SJSA1 (cell line): ENCODE measurements at regions not wholly inside any gene's neighbourhood (a gene's known extent, or its start where the extent isn't known, plus 50 kb on each side); places are given as distances from the start of the nearest gene placed in this dataset.

Experiments used
- DNase-seq, 2 experiments: peaks; one replicate each; pipeline ENCODE4 v3.0.0-alpha.2; 2015 to 2020; ENCODE audit warnings: low spot score in 2 of 2, low read depth in 1 of 2
- H3K27ac ChIP-seq: fragments of 250-450 bp; sonication (Bioruptor Pico); 2 replicates; pipeline ENCODE4 v1.5.1; 2020; ENCODE audit warnings: mild to moderate bottlenecking, moderate library complexity
- H3K27me3 ChIP-seq: fragments of 250-450 bp; sonication (Bioruptor Pico); replicated peaks from 2 replicates; pipeline ENCODE4 v1.5.1; 2020; ENCODE audit warnings: mild to moderate bottlenecking, moderate library complexity
- H3K36me3 ChIP-seq: fragments of 250-450 bp; sonication (Bioruptor Pico); 2 replicates; pipeline ENCODE4 v1.5.1; 2020; ENCODE audit warnings: mild to moderate bottlenecking
- H3K4me1 ChIP-seq: fragments of 250-450 bp; sonication (Bioruptor Pico); replicated peaks from 2 replicates; pipeline ENCODE4 v1.6.1; 2021; ENCODE audit warnings: mild to moderate bottlenecking
- H3K4me3 ChIP-seq: fragments of 250-450 bp; sonication (Bioruptor Pico); 2 replicates; pipeline ENCODE4 v1.5.1; 2020; ENCODE audit warnings: mild to moderate bottlenecking
- H3K9me3 ChIP-seq: fragments of 250-450 bp; sonication (Bioruptor Pico); replicated peaks from 2 replicates; pipeline ENCODE4 v1.5.1; 2020; ENCODE audit warnings: mild to moderate bottlenecking

DNA sequence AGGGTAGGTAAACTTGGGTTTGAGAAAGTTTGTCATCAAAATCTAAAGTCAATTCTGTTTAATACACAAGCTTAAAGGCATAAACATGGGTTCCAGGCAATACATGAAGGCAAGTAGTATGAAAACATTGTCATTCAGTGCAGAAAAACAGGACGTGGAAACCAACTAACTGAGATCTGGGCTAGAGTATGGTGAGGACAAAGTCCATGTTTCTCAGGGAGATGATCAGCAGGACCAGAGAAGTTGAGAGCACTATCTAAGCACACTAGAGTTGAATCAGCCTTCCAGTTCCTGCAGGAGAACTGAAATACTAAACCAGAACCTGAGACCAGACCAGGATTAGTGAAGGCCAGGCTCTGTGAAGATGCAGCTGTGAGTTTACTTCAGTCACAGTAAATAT is 302.8 kb upstream of the CRIM1 start:
- no peak for DNase-seq
- Histone ChIP-seq H3K27ac (no peak overlapping the region), H3K4me3 (no peak overlapping the region), H3K4me1 (no peaks in the 10 kb centered on the region), H3K36me3 (no peaks in the 10 kb centered on the region), H3K9me3 (no peaks in the 10 kb centered on the region; the same call in 1 of the 2 replicates), H3K27me3 (no peaks in the 10 kb centered on the region)

DNA sequence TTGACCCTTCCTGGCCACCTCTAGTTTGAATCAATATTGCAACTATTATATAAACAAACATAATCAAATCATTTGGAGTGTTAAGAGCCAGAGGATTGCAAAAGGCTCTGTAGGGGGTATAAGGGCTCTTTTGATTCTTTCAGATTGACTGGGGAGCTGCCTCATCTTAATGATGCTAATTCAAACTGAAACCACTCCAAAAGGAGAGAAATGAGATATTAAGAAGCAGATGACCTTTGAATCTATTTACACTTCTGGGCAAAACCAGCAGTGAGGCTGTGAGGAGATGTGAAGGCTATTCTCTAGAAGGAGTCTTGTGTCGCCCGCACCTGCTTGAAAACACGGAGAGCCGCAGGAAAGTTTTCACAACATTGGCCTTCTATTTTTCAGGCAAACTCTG is 311.2 kb upstream of the CRIM1 start:
- H3K36me3 ChIP-seq, result no peaks in the 10 kb centered on the region

DNA sequence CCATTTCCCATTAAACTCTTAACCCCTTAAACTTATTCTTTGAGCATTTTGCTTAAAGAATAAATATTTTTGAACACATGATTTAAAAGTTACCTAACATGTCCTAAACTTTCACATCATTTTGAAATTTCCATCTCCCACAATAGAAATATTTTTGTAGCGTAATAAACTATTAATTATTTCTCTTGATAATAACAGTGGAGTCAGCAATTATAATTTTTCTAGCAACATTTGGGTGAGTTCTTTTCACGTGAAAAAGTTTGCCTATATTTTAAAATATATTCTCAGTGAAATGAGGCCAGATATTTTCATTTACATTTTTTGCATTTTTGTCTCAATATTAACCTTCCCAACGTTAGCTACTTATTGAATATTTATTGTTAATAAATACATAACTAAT is 320.4 kb upstream of the CRIM1 start:
- Histone ChIP-seq H3K27me3 (no peaks in the 10 kb centered on the region), H3K9me3 (no peaks in the 10 kb centered on the region), H3K4me1 (no peaks in the 10 kb centered on the region), H3K27ac (no peak overlapping the region), H3K4me3 (no peak overlapping the region), H3K36me3 (no peaks in the 10 kb centered on the region)
- DNase-seq, result no peak

More for the DNA sequence above, 311.2 kb upstream of the CRIM1 start:
- no peak for DNase-seq
- Histone ChIP-seq H3K27ac (no peak overlapping the region), H3K9me3 (no peaks in the 10 kb centered on the region), H3K4me3 (no peak overlapping the region), H3K4me1 (no peaks in the 10 kb centered on the region), H3K27me3 (0 out of 2 replicates have a peak, but pooled peaks cover 4% of the 10 kb centered on the region)

DNA sequence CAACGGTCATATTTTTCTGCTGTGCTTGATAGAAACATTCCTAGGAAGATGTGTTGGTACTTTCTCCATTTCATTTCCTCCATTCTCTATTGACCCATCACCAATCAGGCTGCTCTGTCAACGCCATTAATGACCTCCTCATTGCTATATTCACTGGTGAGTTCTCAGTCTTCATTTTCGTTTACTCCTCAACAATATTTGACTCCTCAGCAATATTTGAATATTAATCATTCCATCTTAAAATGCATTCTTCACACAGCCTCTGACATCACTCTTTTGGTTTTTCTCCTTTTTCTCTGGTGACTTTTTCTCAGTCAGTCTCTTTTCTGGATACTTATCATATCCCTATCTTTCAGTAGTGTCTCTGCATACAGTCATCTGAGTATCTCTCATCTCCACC is 323.5 kb upstream of the CRIM1 start:
- H3K4me1 ChIP-seq, result no peaks in the 10 kb centered on the region
- H3K27ac ChIP-seq, result no peak overlapping the region
- no peaks in the 10 kb centered on the region for H3K36me3 ChIP-seq
- H3K9me3 ChIP-seq, result no peaks in the 10 kb centered on the region
- H3K27me3 ChIP-seq, result no peaks in the 10 kb centered on the region
- DNase-seq, result no peak
- H3K4me3 ChIP-seq, result no peak overlapping the region

DNA sequence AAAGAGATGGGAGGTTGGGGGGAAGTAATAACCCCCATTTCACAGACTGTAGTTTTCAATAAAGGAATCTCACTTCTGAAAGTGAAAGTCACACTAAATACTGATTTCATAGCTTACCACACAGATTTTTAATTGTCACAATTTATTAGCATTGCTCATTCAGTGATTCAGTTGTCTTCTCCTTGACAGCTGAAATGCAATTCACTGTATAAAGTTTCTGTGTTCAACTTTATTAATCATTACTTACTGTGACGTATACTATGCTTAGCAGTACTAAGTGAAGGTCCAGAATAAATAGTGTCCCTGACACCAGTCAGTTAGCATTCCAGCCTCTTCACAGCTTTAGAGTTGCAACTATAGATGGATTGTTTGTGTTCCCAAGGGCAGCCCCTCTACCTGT is 324.1 kb upstream of the CRIM1 start:
- no peaks in the 10 kb centered on the region for H3K27me3 ChIP-seq
- H3K9me3 ChIP-seq, result no peaks in the 10 kb centered on the region
- no peak overlapping the region for H3K27ac ChIP-seq
- H3K4me3 ChIP-seq, result no peak overlapping the region
- H3K4me1 ChIP-seq, result no peaks in the 10 kb centered on the region
- H3K36me3 ChIP-seq, result no peaks in the 10 kb centered on the region
- DNase-seq, result no peak

DNA sequence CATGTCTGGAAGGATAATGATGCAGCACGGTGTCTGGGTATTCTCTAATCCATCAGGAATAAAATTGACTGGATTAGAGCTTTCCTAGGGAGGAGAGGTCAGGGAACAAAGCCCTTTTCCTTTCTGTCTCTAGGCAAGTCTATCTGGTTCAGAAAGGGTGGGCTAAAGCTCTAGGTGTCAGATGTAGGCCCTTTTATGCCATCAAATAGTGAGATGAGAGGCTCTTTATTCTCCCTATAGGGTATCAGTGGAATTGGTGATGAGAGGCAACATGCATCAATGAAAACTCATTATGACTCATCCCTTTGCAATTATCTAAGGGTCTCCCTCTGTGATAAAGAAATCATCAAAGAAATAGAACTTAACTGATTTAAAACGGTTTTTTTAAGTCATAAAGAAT is 328.0 kb upstream of the CRIM1 start:
- DNase-seq, result no peak
- Histone ChIP-seq H3K4me1 (no peaks in the 10 kb centered on the region), H3K36me3 (no peaks in the 10 kb centered on the region)

DNA sequence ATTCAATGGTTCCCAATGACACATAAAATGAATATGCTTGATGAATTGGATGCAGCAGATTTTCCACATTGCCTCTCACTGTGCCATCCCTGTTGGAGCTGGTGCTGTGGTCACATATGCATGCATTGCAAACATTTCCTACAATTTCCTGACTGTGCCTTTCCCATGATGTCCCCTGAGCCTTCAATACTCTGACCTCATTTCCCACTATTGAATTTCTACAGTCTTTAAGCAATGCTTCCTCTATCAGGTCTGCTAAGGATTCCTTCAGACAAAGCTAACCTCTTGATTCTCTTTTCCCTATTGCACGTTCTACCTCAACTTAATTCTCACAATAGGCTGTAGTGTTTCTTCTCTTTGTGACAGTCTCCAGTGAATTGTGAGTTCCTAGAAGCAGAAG is 342.5 kb upstream of the CRIM1 start:
- no peak for DNase-seq
- no peaks in the 10 kb centered on the region; the same call in 1 of the 2 replicates for H3K27me3 ChIP-seq
- no peaks in the 10 kb centered on the region for H3K9me3 ChIP-seq
- no peak overlapping the region for H3K4me3 ChIP-seq
- H3K4me1 ChIP-seq, result no peaks in the 10 kb centered on the region
- H3K36me3 ChIP-seq, result no peaks in the 10 kb centered on the region
- H3K27ac ChIP-seq, result no peak overlapping the region

More for the DNA sequence above, 328.0 kb upstream of the CRIM1 start:
- Histone ChIP-seq H3K27ac (no peak overlapping the region), H3K9me3 (no peaks in the 10 kb centered on the region), H3K27me3 (no peaks in the 10 kb centered on the region), H3K4me3 (no peak overlapping the region)

DNA sequence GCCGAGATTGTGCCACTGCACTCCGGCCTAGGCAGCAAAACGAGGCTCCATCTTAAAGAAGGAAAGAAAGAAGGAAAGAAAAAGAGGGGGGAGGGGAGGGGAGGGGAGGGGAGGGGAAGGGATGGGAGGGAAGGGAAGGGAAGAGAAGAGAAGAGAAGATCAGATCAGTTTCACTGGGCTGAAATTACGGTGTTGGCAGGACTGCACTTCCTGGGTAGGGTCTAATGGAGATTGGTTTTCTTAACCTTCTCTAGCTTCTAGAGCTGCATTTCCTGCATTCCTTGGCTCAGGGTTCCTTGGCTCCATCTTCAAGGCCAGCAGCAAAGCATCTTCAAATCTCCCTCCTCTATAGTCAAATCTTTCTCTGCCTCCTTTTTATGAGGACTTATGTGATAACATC is 349.1 kb upstream of the CRIM1 start:
- no peak for DNase-seq
- H3K9me3 ChIP-seq, result no peaks in the 10 kb centered on the region
- H3K27me3 ChIP-seq, result peaks cover 3% of the 10 kb centered on the region; the same call in 1 of the 2 replicates
- no peak overlapping the region for H3K4me3 ChIP-seq
- H3K4me1 ChIP-seq, result no peaks in the 10 kb centered on the region
- no peaks in the 10 kb centered on the region for H3K36me3 ChIP-seq
- no peak overlapping the region for H3K27ac ChIP-seq

DNA sequence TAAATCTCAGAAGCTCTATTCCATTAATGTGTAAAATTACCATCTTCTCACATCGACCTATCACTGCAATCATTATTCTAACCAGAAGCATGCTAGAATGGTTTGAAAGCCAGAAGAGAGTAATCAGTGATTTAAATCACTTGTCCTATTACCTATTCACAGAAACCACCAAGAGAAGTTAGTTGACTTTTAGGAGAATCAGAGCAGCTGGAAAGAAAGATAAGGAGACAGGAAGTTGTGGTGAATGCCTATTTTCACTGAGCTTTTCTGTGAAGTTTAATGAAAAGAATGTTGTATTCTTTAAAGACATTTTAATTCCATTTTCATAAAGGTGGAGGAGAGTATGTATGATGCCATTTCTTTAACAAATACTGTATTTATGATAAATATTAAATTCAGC is 352.6 kb upstream of the CRIM1 start:
- Histone ChIP-seq H3K4me3 (no peak overlapping the region), H3K4me1 (no peaks in the 10 kb centered on the region), H3K36me3 (no peaks in the 10 kb centered on the region), H3K27me3 (peaks cover 11% of the 10 kb centered on the region; the same call in 1 of the 2 replicates), H3K27ac (no peak overlapping the region), H3K9me3 (no peaks in the 10 kb centered on the region)
- no peak for DNase-seq

DNA sequence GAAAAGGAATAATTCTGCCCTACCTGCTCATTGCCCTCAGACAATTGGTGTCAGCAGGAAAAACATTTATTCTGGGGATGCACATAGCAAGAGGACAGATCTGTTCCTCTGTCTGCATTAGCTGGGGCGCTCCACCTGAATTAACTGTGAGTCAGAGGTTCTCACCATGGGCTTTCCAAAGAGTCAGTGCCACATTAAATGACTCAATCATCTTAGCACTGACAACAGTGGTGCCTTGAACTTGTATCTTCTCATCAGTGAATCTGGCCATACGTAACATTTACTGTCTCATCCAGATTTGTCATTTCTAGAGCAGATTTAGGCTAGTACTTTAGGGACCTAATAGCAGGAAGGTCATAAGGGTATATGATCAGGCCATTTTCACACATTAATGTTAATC is 358.1 kb upstream of the CRIM1 start:
- Histone ChIP-seq H3K4me1 (no peaks in the 10 kb centered on the region), H3K9me3 (no peaks in the 10 kb centered on the region), H3K27me3 (peaks cover 10% of the 10 kb centered on the region; the same call in 1 of the 2 replicates), H3K36me3 (no peaks in the 10 kb centered on the region), H3K4me3 (no peak overlapping the region), H3K27ac (no peak overlapping the region)
- no peak for DNase-seq

DNA sequence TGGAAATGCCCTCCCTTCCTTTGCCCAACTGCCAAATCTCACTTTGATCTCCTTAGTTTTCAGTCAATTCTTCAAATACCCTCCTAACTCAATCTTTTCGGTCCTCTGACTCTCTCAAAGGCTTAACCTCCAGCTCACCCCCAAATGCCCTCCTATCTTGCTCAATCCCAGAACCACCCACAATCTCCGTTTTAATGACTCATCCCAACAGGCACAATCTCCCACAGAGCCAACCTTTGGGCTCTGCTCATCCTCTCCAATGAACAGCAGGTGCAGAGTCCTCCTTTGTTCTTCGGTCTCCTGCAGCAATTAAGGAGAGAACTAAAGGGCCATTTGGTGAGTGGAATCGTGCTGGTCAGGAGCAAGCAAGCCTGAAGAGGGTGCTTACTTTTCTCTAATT is 366.1 kb upstream of the CRIM1 start:
- Histone ChIP-seq H3K9me3 (no peaks in the 10 kb centered on the region), H3K27me3 (no peaks in the 10 kb centered on the region), H3K27ac (no peak overlapping the region), H3K4me1 (no peaks in the 10 kb centered on the region), H3K36me3 (no peaks in the 10 kb centered on the region), H3K4me3 (no peak overlapping the region)
- DNase-seq, result no peak

DNA sequence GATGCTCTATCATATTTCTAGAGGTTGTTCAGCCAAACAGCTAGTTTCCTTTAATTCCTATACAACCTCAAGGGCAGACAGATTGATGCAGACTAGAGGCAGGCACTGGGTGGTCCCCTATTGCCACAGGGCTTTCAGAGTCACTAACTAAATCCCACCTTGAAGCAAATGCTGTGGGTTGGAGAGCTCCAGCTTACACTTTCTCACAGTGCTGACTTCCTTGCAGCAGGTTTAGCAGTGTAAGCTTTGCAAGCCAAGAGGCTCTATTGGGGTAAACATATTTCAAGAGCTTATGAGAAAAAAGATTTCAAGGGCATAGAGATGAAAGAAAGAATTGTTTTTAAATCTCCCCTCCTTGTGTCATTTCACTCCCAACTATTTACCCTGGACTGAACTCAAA is 366.5 kb upstream of the CRIM1 start:
- Histone ChIP-seq H3K4me3 (no peak overlapping the region), H3K4me1 (no peaks in the 10 kb centered on the region), H3K36me3 (no peaks in the 10 kb centered on the region), H3K9me3 (no peaks in the 10 kb centered on the region), H3K27ac (no peak overlapping the region), H3K27me3 (no peaks in the 10 kb centered on the region; the same call in 1 of the 2 replicates)
- no peak for DNase-seq

DNA sequence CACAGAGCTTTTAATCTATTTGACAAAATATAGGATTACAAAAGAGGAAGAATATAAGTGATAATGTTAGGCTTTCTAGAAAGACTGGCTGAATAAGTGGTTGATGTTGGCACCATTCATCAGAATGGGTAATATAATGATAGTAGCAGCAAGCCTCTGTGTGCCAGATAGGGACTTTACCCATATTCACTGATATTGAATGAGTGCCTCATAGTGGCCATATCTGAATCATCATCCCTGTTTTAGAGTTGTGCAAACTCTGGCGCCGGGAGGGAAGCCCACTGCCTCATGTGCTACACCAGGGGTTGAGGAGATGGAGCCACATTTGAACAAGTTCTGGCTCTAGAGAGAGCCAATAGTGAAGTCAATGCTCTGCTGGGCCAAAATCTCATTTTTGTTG is 368.7 kb upstream of the CRIM1 start:
- Histone ChIP-seq H3K4me3 (no peak overlapping the region), H3K36me3 (no peaks in the 10 kb centered on the region), H3K9me3 (no peaks in the 10 kb centered on the region), H3K4me1 (no peaks in the 10 kb centered on the region), H3K27me3 (no peaks in the 10 kb centered on the region; the same call in 1 of the 2 replicates), H3K27ac (no peak overlapping the region)
- DNase-seq, result no peak

DNA sequence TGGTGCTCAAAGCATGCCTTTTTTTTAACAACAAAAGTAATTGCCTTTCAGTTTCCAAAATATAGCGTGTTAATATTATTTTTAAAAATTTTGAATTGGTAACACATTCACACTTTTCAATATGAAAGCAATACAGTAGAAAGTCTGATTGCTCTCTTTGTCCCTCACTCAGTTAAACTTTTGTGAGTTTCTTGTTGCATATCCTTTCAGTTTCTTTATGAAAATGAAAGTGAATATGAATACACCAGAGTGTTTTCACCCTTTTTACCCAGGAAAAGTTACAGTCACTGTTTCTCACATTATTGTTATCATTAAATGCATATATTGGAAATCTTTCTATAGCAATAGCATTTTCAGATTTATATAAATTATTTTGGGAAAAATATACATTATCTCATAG is 377.4 kb upstream of the CRIM1 start:
- H3K4me1 ChIP-seq, result no peaks in the 10 kb centered on the region
- H3K4me3 ChIP-seq, result no peak overlapping the region
- DNase-seq, result no peak
- no peak overlapping the region for H3K27ac ChIP-seq
- no peaks in the 10 kb centered on the region for H3K36me3 ChIP-seq
- H3K27me3 ChIP-seq, result no peaks in the 10 kb centered on the region
- H3K9me3 ChIP-seq, result no peaks in the 10 kb centered on the region

DNA sequence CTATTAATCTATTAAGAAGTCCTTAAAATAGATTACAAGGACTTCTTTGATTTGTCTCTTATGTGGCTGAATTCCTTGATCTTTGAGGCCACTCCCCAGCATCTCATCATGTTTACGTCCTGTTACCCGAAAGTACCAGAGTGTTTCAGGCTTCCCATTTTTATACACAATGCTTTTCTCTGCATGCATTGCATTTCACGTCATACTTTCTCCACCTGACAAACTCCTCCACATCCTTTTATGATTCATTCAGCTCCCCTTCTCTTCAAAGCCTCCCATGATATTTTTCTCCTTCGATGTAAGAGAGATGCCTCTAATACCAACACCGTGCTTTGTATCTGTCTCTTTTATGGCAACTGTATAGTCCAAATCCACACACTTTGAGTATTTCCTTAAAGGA is 379.0 kb upstream of the CRIM1 start:
- no peak overlapping the region for H3K4me3 ChIP-seq
- no peaks in the 10 kb centered on the region for H3K36me3 ChIP-seq
- no peaks in the 10 kb centered on the region for H3K27me3 ChIP-seq
- DNase-seq, result no peak
- H3K4me1 ChIP-seq, result no peaks in the 10 kb centered on the region
- H3K9me3 ChIP-seq, result no peaks in the 10 kb centered on the region
- no peak overlapping the region for H3K27ac ChIP-seq
